ENCODE measurements at regions not wholly inside any gene's neighbourhood (a gene's known extent, or its start where the extent isn't known, plus 50 kb on each side); places are given as distances from the start of the nearest gene placed in this dataset.
"Not testable (repeated sequence)": the region's sequence is repeated elsewhere in the genome, so short reads cannot be mapped to it uniquely, and the experiment has no call there.

DNA sequence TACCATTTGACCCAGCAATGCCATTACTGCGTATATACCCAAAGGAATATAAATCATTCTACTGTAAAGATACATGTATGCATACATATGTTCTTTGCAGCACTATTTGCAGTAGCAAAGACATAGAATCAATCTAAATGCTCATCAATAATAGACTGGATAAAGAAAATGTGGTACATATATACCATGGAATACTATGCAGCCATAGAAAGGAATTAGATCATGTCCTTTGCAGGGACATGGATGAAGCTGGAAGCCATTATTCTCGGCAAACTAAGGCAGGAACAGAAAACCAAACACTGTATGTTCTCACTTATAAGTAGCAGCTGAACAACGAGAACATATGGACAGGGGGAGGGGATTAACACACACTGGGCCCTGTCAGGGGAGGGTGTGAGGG, 54.8 kb upstream of the ZNF30 start:
- DNase-seq (ENCODE audit: low read depth, low spot score); CTCF ChIA-PET; H3K4me3 ChIP-seq (ENCODE audit: low read depth, low read length): not testable (repeated sequence)
- POLR2A ChIA-PET: interaction anchor here (0.6 kb wide), 1 partner anchor 323 kb away, joined by 4 read pairs; no protein-coding TSS in a partner anchor

DNA sequence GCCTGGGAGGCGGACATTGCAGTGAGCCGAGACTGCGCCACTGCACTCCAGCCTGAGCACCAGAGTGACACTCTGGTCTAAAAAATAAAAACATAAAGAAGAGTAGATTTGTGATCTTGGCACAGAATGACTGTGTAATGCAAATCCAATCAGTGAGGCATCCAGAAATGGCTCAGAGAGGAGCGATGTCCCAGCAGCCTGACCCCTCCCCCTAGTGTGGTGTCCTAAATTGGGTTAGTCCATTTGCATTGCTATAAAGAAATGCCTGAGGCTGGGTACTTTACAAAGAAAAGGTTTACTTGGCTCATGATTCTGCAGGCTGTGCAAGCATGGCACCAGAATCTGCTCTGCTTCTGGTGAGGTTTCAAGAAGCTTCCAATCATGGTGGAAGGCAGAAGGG, 59.1 kb upstream of the ZNF30 start:
- no peak for DNase-seq (ENCODE audit: low read depth, low spot score)
- TF ChIP-seq, protein P1, sequence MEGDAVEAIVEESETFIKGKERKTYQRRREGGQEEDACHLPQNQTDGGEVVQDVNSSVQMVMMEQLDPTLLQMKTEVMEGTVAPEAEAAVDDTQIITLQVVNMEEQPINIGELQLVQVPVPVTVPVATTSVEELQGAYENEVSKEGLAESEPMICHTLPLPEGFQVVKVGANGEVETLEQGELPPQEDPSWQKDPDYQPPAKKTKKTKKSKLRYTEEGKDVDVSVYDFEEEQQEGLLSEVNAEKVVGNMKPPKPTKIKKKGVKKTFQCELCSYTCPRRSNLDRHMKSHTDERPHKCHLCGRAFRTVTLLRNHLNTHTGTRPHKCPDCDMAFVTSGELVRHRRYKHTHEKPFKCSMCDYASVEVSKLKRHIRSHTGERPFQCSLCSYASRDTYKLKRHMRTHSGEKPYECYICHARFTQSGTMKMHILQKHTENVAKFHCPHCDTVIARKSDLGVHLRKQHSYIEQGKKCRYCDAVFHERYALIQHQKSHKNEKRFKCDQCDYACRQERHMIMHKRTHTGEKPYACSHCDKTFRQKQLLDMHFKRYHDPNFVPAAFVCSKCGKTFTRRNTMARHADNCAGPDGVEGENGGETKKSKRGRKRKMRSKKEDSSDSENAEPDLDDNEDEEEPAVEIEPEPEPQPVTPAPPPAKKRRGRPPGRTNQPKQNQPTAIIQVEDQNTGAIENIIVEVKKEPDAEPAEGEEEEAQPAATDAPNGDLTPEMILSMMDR (IDR thresholded peaks at IDR 0.05; ENCODE audit: insufficient read depth, low read length, missing control alignments): no peak
- no peak overlapping the region for H3K4me3 ChIP-seq (ENCODE audit: low read depth, low read length)
- CTCF ChIA-PET: no interaction called here
- POLR2A ChIA-PET: no interaction called here

DNA sequence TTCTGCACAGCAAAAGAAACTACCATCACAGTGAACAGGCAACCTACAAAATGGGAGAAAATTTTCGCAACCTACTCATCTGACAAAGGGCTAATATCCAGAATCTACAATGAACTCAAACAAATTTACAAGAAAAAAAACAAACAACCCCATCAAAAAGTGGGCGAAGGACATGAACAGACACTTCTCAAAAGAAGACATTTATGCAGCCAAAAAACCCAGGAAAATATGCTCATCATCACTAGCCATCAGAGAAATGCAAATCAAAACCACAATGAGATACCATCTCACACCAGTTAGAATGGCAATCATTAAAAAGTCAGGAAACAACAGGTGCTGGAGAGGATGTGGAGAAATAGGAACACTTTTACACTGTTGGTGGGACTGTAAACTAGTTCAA, 61.5 kb upstream of the ZNF30 start:
- CTCF ChIA-PET; H3K4me3 ChIP-seq (ENCODE audit: low read depth, low read length); POLR2A ChIA-PET; DNase-seq (ENCODE audit: low read depth, low spot score): not testable (repeated sequence)

- H3K4me3 ChIP-seq (ENCODE audit: low read depth, low read length); DNase-seq (ENCODE audit: low read depth, low spot score); POLR2A ChIA-PET; CTCF ChIA-PET: not testable (repeated sequence)
Observed at GRCh38 chr19:34859823-34860736, 66.6 kb upstream of the ZNF30 start.

GRCh38 chr19:34859325-34859724, 67.4 kb upstream of the ZNF30 start:
- DNase-seq (ENCODE audit: low read depth, low spot score); POLR2A ChIA-PET; CTCF ChIA-PET; H3K4me3 ChIP-seq (ENCODE audit: low read depth, low read length): not testable (repeated sequence)

DNA sequence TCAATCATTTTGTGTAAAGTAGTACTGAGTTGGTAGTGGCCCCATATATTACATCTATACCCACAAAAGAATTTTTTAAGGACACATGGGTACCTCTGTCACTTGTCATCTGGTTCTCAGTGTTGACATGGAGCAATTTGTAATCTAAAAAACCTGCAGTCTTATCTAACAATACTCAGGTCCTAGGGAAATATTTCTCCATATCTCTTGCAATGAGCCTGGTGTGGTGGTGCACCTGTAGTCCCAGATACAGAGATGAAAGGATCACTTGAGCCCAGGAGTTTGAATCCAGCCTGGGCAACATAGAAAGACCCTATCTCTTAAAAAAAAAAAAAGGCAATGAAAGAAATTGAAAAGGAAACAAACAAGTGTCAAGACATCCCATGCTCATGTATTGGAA, 70.7 kb upstream of the ZNF30 start:
- ChIA-PET CTCF (no interaction called here), POLR2A (no interaction called here)
- no peak overlapping the region for H3K4me3 ChIP-seq (ENCODE audit: low read depth, low read length)
- TF ChIP-seq, protein P1 (IDR thresholded peaks at IDR 0.05; ENCODE audit: insufficient read depth, low read length, missing control alignments): no peak
- DNase-seq (ENCODE audit: low read depth, low spot score): no peak

DNA sequence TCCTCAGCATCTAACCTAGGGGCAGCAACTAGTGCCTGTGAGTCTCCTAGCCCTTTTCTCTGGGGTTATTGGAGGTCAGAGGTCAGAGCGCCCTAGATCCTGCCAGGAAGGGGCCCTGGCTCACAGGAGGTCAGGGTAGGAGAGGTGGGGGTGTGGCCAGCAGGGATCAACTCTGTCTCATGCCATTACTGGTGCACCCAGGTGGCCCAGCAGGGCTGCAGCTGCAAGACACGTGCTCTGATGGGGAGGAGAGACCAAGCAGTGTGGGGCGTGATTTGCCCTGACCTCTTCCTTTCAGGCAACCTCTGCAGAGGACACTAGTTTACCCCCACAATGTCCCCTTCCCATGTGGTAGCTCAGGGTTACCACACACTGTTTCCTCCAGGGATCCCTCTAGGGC, 73.3 kb upstream of the ZNF30 start:
- TF ChIP-seq, protein P1 (IDR thresholded peaks at IDR 0.05; ENCODE audit: insufficient read depth, low read length, missing control alignments): no peak
- DNase-seq (ENCODE audit: low read depth, low spot score): no peak
- POLR2A ChIA-PET: no interaction called here
- H3K4me3 ChIP-seq (ENCODE audit: low read depth, low read length): no peak overlapping the region
- CTCF ChIA-PET: no interaction called here

- no peak for DNase-seq (ENCODE audit: low read depth, low spot score)
- TF ChIP-seq, protein P1 (IDR thresholded peaks at IDR 0.05; ENCODE audit: insufficient read depth, low read length, missing control alignments): no peak
- no peak overlapping the region for H3K4me3 ChIP-seq (ENCODE audit: low read depth, low read length)
- CTCF ChIA-PET: no interaction called here
- POLR2A ChIA-PET: no interaction called here
Observed at GRCh38 chr19:34852669-34853068, 74.0 kb upstream of the ZNF30 start.
